Chondrocyte (in vitro differentiated cells): ENCODE measurements at regions not wholly inside any gene's neighbourhood (a gene's known extent, or its start where the extent isn't known, plus 50 kb on each side); places are given as distances from the start of the nearest gene placed in this dataset.

Experiments used
- DNase-seq: peaks from one replicate; pipeline ENCODE4 v3.0.0; 2021; ENCODE audit warnings: mixed read lengths, low spot score
- H3K27ac Mint-ChIP-seq: one replicate; pipeline ENCODE4 v1.8.0; 2021; ENCODE audit warnings: mild to moderate bottlenecking, moderate library complexity, mixed read lengths; ENCODE audit not compliant: unreplicated experiment
- H3K27me3 Mint-ChIP-seq: 2 replicates; pipeline ENCODE4 v1.8.0; 2021; ENCODE audit warnings: low read depth, mixed read lengths
- H3K36me3 Mint-ChIP-seq: 2 replicates; pipeline ENCODE4 v1.8.0; 2021; ENCODE audit warnings: low read depth, mixed read lengths
- H3K4me1 Mint-ChIP-seq: 2 replicates; pipeline ENCODE4 v1.8.0; 2021; ENCODE audit warnings: low read depth, mild to moderate bottlenecking, mixed read lengths
- H3K4me3 Mint-ChIP-seq: one replicate; pipeline ENCODE4 v1.8.0; 2021; ENCODE audit warnings: mild to moderate bottlenecking, moderate library complexity, mixed read lengths; ENCODE audit not compliant: unreplicated experiment
- H3K9me3 Mint-ChIP-seq: 2 replicates; pipeline ENCODE4 v1.8.0; 2021; ENCODE audit warnings: low read depth, mixed read lengths
- TF ChIP-seq, protein P1 (sequence below): fragments of 200-600 bp; sonication (generic); IDR thresholded peaks from 2 replicates; pipeline ENCODE4 v1.5.0; 2021; ENCODE audit warnings: antibody characterized with exemption, mild to moderate bottlenecking, moderate library complexity

DNA sequence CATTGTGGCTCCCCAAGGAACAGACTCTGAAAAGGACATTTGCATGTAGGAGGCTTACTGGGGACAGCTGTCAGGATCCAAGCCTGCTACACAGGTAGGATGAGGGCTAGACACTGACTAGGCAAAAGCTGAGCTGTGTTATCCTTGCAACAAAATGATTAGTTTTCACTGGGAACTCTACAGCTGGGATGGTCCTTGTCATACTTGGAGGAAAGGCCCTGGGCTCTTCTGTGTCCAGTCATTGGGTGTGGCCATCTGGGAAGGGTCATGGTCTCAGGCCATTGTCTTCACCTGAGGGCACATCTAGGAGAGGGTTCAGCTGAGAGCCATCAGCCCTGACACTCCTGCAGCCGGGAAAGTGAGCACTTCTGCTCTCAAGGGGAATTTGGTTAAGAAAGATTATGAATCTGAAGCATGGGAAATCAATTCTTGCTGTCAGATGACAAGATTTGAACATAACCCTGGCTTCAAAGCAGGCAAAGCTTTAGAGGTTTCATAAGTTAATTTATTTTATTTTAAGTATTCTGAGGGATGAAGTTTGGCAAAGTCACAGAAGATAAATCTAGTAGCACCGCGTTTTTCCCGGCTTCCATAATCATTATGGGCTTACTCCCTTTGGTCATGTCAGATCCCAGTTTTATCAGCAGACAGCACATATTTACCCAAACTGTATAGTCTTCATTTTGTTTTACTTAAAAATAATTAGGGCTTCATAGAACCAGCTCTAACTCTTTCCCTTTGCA is 78.4 kb upstream of the SLC22A23 start:
- Mint-ChIP-seq H3K27ac (no peak overlapping the region), H3K4me3 (no peak overlapping the region)

DNA sequence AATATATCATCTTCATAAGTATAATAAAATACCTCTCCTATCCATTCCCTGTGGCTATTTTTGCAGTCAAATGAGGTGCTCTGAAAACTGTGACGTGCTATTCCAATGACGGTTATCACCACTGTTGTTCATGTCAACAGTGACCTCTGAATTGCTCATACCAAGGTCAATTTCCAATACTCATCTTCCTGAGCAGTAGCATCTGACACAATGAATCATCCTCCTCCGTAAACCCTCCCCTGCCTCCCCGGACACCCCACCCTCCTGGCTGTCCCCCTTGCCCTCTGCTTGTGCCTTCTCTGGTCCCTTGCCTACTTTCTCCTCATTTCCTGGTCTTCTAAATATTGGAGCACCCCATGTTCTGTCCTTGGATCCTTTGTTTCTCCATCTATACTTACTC is 77.7 kb upstream of the SLC22A23 start:
- TF ChIP-seq, protein P1, sequence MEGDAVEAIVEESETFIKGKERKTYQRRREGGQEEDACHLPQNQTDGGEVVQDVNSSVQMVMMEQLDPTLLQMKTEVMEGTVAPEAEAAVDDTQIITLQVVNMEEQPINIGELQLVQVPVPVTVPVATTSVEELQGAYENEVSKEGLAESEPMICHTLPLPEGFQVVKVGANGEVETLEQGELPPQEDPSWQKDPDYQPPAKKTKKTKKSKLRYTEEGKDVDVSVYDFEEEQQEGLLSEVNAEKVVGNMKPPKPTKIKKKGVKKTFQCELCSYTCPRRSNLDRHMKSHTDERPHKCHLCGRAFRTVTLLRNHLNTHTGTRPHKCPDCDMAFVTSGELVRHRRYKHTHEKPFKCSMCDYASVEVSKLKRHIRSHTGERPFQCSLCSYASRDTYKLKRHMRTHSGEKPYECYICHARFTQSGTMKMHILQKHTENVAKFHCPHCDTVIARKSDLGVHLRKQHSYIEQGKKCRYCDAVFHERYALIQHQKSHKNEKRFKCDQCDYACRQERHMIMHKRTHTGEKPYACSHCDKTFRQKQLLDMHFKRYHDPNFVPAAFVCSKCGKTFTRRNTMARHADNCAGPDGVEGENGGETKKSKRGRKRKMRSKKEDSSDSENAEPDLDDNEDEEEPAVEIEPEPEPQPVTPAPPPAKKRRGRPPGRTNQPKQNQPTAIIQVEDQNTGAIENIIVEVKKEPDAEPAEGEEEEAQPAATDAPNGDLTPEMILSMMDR: no peak
- H3K9me3 Mint-ChIP-seq: no peaks in the 10 kb centered on the region
- H3K4me1 Mint-ChIP-seq: no peaks in the 10 kb centered on the region
- no peak overlapping the region for H3K4me3 Mint-ChIP-seq
- no peaks in the 10 kb centered on the region for H3K27me3 Mint-ChIP-seq
- H3K36me3 Mint-ChIP-seq: peaks cover 1% of the 10 kb centered on the region
- DNase-seq: no peak
- H3K27ac Mint-ChIP-seq: no peak overlapping the region

More for the DNA sequence above, 78.4 kb upstream of the SLC22A23 start:
- no peak for DNase-seq
- Mint-ChIP-seq H3K9me3 (no peaks in the 10 kb centered on the region), H3K36me3 (peaks cover 1% of the 10 kb centered on the region), H3K27me3 (no peaks in the 10 kb centered on the region), H3K4me1 (no peaks in the 10 kb centered on the region)
- TF ChIP-seq, protein P1: no peak

DNA sequence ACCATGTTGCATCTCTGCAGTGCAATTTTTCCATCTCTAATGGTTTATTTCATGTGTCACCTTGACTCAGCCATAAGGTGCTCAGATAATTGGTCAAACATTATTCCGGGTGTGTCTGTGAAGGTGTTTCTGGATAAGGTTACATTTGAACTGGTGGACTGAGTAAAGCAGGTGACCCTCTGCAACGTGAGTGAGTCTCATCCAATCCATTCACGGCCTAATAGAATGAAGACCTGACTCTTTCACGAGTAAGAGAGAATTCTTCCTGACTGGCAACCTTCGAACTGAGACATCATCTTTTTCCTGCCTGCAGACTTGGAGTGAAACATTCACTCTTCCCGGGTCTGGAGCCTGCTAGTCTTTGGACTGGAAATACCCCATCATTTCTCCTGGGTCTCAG is 77.1 kb upstream of the SLC22A23 start:
- H3K27me3 Mint-ChIP-seq: no peaks in the 10 kb centered on the region
- no peak for DNase-seq
- H3K4me3 Mint-ChIP-seq: no peak overlapping the region
- TF ChIP-seq, protein P1: no peak
- peaks cover 1% of the 10 kb centered on the region for H3K36me3 Mint-ChIP-seq
- no peaks in the 10 kb centered on the region for H3K9me3 Mint-ChIP-seq
- H3K4me1 Mint-ChIP-seq: no peaks in the 10 kb centered on the region
- H3K27ac Mint-ChIP-seq: no peak overlapping the region

DNA sequence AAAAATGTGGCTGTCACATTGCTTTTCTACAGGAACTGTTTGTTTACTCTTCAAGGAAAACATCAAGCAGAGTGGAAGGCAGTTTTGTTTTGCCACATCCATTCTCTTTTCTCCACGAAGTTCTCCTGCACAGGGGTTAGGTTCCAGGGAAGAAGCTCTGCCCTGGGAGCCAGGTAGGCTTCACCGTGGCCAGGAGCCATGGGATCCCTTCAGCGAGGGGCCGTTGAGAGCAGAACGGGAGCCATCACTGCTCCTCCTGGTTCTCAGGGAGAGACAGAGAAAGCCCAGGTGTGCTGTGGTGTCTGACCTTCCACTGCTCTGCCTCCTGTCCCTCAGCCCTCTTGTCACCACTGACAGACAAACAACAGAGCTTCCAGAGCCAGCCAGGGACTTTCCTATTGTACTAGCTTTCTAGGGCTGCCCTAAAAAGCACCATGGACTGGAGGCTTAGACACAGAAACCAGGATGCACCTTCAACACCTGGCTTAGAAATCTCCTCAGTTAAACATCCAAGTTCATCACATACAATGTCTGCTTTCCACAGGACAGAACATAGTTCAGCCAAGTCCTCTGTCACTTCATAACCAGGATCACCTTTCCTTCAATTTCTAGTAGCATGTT is 75.6 kb upstream of the SLC22A23 start:
- no peak overlapping the region for H3K27ac Mint-ChIP-seq
- peaks cover 2% of the 10 kb centered on the region for H3K9me3 Mint-ChIP-seq
- TF ChIP-seq, protein P1: no peak
- H3K27me3 Mint-ChIP-seq: no peaks in the 10 kb centered on the region
- no peak overlapping the region for H3K4me3 Mint-ChIP-seq
- DNase-seq: no peak
- H3K4me1 Mint-ChIP-seq: peaks cover 4% of the 10 kb centered on the region
- peaks cover 1% of the 10 kb centered on the region for H3K36me3 Mint-ChIP-seq

DNA sequence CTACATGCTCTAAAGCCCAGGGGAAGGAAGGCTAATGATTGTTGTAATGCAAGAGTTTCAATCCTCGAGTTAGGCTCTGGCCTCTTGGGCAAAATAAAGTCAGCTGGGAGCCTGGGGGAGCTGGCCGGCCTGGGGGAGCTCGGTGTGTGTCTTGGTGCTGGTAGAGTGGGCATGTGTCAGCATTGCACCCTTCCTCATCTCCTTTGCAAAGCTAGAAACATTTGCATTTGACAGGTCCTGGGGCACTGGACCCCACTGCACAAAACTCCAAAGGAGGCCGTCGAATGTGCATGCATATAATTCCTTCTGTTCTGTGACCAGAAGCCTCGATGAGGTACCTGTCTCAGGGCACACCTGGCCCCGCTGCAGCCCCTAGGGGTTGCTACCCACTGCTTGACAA is 74.6 kb upstream of the SLC22A23 start:
- Mint-ChIP-seq H3K27ac (no peak overlapping the region), H3K36me3 (peaks cover 1% of the 10 kb centered on the region), H3K4me3 (no peak overlapping the region), H3K27me3 (no peaks in the 10 kb centered on the region), H3K4me1 (peaks cover 14% of the 10 kb centered on the region), H3K9me3 (peaks cover 3% of the 10 kb centered on the region)
- DNase-seq: no peak
- TF ChIP-seq, protein P1: no peak
